ENCODE measurements at regions not wholly inside any gene's neighbourhood (a gene's known extent, or its start where the extent isn't known, plus 50 kb on each side); places are given as distances from the start of the nearest gene placed in this dataset.

- TF ChIP-seq PAX5 (IDR thresholded peaks at IDR 0.05; ENCODE audit: borderline replicate concordance, low read depth, low read length) (no peak), CREM (IDR thresholded peaks at IDR 0.05; ENCODE audit: low read depth) (0 out of 2 replicates have a peak, but pooled peaks have one; percentile 22), JUNB (IDR thresholded peaks at IDR 0.05) (no peak), ATF7 (IDR thresholded peaks at IDR 0.05; ENCODE audit: low read depth) (peak; percentile 85), SREBF2 (IDR thresholded peaks at IDR 0.05; ENCODE audit: low read length) (no peak), NFIC (IDR thresholded peaks at IDR 0.05; ENCODE audit: low read depth, low read length) (no peak), E2F8 (IDR thresholded peaks at IDR 0.05; ENCODE audit: low read depth, partially characterized antibody) (no peak), MEF2B (IDR thresholded peaks at IDR 0.05; ENCODE audit: partially characterized antibody, poor library complexity, severe bottlenecking) (no peak), CREB1 (IDR thresholded peaks at IDR 0.05; ENCODE audit: low read depth) (0 out of 2 replicates have a peak, but pooled peaks have one; percentile 18)
These were observed 126.0 kb upstream of the ANKRD28 start (continued) for GRCh38 chr3:15923640-15924405.

GRCh38 chr3:15924914-15925313 is 127.1 kb upstream of the ANKRD28 start:
- SMC1A ChIA-PET (ENCODE audit: uncharacterized antibody, unreplicated experiment) = interaction anchor here (1.3 kb wide), 1 partner anchor 12 kb away, joined by 3 read pairs; no protein-coding TSS in a partner anchor
- Histone ChIP-seq H3K27me3 (replicated peaks in 1 of 2; ENCODE audit: control insufficient read depth in 2 of 2, insufficient read depth in 2 of 2, low read length in 1 of 2) (no peaks in the 10 kb centered on the region), H3K36me3 (ENCODE audit: control insufficient read depth in 2 of 2, insufficient read depth in 2 of 2, low read length in 1 of 2) (no peaks in the 10 kb centered on the region), H3K79me2 (ENCODE audit: control insufficient read depth, insufficient read depth, low read length) (no peaks in the 10 kb centered on the region), H3K27ac (ENCODE audit: control insufficient read depth, insufficient read depth) (no peak overlapping the region), H3K9me3 (replicated peaks; ENCODE audit: control insufficient read depth, insufficient read depth, low read length) (no peaks in the 10 kb centered on the region), H3K4me3 (no peak overlapping the region), H3K4me1 (ENCODE audit: control insufficient read depth, insufficient read depth, low read length) (no peaks in the 10 kb centered on the region), H2AFZ (ENCODE audit: control insufficient read depth, low read depth, low read length) (no peak overlapping the region), H3K4me2 (ENCODE audit: control insufficient read depth, insufficient read depth) (no peak overlapping the region), H4K20me1 (ENCODE audit: control insufficient read depth, insufficient read depth) (no peaks in the 10 kb centered on the region), H3K9ac (ENCODE audit: control insufficient read depth, insufficient read depth, low read length) (no peak overlapping the region)
- DNase-seq (ENCODE audit: low read depth, low spot score) (no peak), FAIRE-seq (no peak), ATAC-seq (no peak)
- intact Hi-C loops (cut with micrococcal nuclease; ENCODE audit: unreplicated experiment) (no loop called here), in situ Hi-C loops (cut with MboI) (no loop called here)
- POLR2A ChIA-PET = no interaction called here
- WGBS (ENCODE audit: insufficient coverage, insufficient replicate concordance, low lambda C conversion rate, missing lambda C conversion rate) = 9% methylated on average over 2 of the region's 2 CpGs
- RAD21 ChIA-PET (ENCODE audit: unreplicated experiment) = no interaction called here
- CTCF ChIA-PET = no interaction called here
- no TSS peak for BruUV-seq (replicated peaks)
- TF ChIP-seq NR2F1 (conservative IDR thresholded peaks at IDR 0.05) (no peak), IRF4 (IDR thresholded peaks at IDR 0.05; ENCODE audit: low read depth, low read length) (no peak), SREBF1 (IDR thresholded peaks at IDR 0.05; ENCODE audit: low read length) (no peak), TARDBP (IDR thresholded peaks at IDR 0.05; ENCODE audit: borderline replicate concordance) (no peak), CREM (IDR thresholded peaks at IDR 0.05; ENCODE audit: low read depth) (no peak), SUPT20H (IDR thresholded peaks at IDR 0.05; ENCODE audit: borderline replicate concordance, control insufficient read depth, low read depth, low read length) (no peak), CEBPZ (IDR thresholded peaks at IDR 0.05; ENCODE audit: low read depth, low read length) (no peak), CHD1 (IDR thresholded peaks at IDR 0.05; ENCODE audit: low read depth, low read length) (no peak), SUZ12 (IDR thresholded peaks at IDR 0.05; ENCODE audit: unreplicated experiment) (no peak), NFXL1 (IDR thresholded peaks at IDR 0.05; ENCODE audit: borderline replicate concordance) (no peak)

Measured in GM12878 (cell line).